Mesendoderm (in vitro differentiated cells): ENCODE measurements at regions not wholly inside any gene's neighbourhood (a gene's known extent, or its start where the extent isn't known, plus 50 kb on each side); places are given as distances from the start of the nearest gene placed in this dataset.

Experiments
- DNase-seq: peaks from one replicate; pipeline ENCODE4 v3.0.0; 2013
- H2AK5ac ChIP-seq: 2 replicates; pipeline ENCODE4 v1.6.1; 2013; ENCODE audit warnings: low read length, inconsistent platforms
- H2BK120ac ChIP-seq: 2 replicates; pipeline ENCODE4 v1.6.1; 2013; ENCODE audit warnings: low read depth, mild to moderate bottlenecking, low read length, moderate library complexity, mixed read lengths
- H2BK15ac ChIP-seq: replicated peaks from 2 replicates; pipeline ENCODE4 v1.6.1; 2013; ENCODE audit warnings: low read depth, mild to moderate bottlenecking, moderate library complexity
- H2BK5ac ChIP-seq: 2 replicates; pipeline ENCODE4 v1.6.1; 2013; ENCODE audit warnings: low read length, inconsistent platforms
- H3K18ac ChIP-seq: 2 replicates; pipeline ENCODE4 v1.6.1; 2013; ENCODE audit warnings: mild to moderate bottlenecking, low read length, mixed read lengths
- H3K23ac ChIP-seq: one replicate; pipeline ENCODE4 v1.6.1; 2013; ENCODE audit warnings: low read length
- H3K27ac ChIP-seq: 2 replicates; pipeline ENCODE4 v1.5.1; 2013; ENCODE audit warnings: low read depth, mild to moderate bottlenecking, inconsistent platforms, low read length, moderate library complexity
- H3K27me3 ChIP-seq: 2 replicates; pipeline ENCODE4 v1.6.1; 2013; ENCODE audit warnings: low read length, control low read depth, mild to moderate bottlenecking, inconsistent platforms; ENCODE audit not compliant: insufficient read depth, poor library complexity
- H3K36me3 ChIP-seq: 2 replicates; pipeline ENCODE4 v1.6.1; 2013; ENCODE audit warnings: low read length, inconsistent platforms; ENCODE audit not compliant: control insufficient read depth, insufficient read depth
- H3K4ac ChIP-seq: one replicate; pipeline ENCODE4 v1.6.1; 2013; ENCODE audit warnings: low read depth, mild to moderate bottlenecking, low read length, moderate library complexity
- H3K4me1 ChIP-seq: 2 replicates; pipeline ENCODE4 v1.6.1; 2013; ENCODE audit warnings: low read depth, low read length, inconsistent platforms; ENCODE audit not compliant: control insufficient read depth
- H3K4me2 ChIP-seq: 2 replicates; pipeline ENCODE4 v1.6.1; 2013; ENCODE audit warnings: low read length
- H3K4me3 ChIP-seq: 2 replicates; pipeline ENCODE4 v1.5.1; 2013; ENCODE audit warnings: mild to moderate bottlenecking, low read length
- H3K56ac ChIP-seq: one replicate; pipeline ENCODE4 v1.6.1; 2013; ENCODE audit warnings: low read length
- H3K79me1 ChIP-seq: 2 replicates; pipeline ENCODE4 v1.6.1; 2013; ENCODE audit warnings: low read length, inconsistent platforms
- H3K79me2 ChIP-seq: 2 replicates; pipeline ENCODE4 v1.6.1; 2013; ENCODE audit warnings: mild to moderate bottlenecking, low read length; ENCODE audit not compliant: control insufficient read depth, insufficient read depth
- H3K9ac ChIP-seq: 2 replicates; pipeline ENCODE4 v1.6.1; 2013; ENCODE audit warnings: low read length, inconsistent platforms
- H4K5ac ChIP-seq: one replicate; pipeline ENCODE4 v1.6.1; 2013; ENCODE audit warnings: low read length
- H4K8ac ChIP-seq: one replicate; pipeline ENCODE4 v1.6.1; 2013; ENCODE audit warnings: low read depth, mild to moderate bottlenecking, control low read depth, low read length, moderate library complexity
- WGBS: extraction: QIAGEN DNeasy Blood & Tissue Kit; methylation state at CpG from one replicate; pipeline ENCODE4 v1.1.7; 2013; ENCODE audit warnings: low lambda C conversion rate, missing lambda C conversion rate; ENCODE audit not compliant: insufficient coverage; ENCODE audit errors: extremely low coverage; 5-methylcytosine and 5-hydroxymethylcytosine counted together

DNA sequence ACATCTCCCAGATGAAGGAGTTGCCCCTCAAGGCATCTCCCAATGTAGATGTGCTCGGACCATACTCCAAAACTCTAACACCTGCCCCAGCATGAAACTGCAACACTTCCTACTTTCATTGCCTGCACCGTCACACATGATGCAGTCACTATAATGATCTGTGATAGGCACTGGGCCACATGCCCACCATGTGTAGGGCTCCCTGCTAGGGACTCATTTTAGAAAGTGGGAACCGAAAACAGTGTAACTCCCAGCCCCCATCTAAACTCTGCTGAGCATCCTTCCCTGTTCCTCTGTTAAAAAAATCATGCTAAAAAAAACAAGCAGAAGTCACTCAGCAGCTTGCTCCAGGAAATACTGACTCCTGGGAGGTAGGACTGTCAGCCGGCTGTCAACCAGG is 496.1 kb upstream of the RAB6C start:
- Histone ChIP-seq H4K5ac (no peak overlapping the region), H3K23ac (no peak overlapping the region), H3K4ac (no peak overlapping the region), H2BK15ac (no peak overlapping the region), H3K27me3 (no peaks in the 10 kb centered on the region), H3K18ac (no peak overlapping the region), H3K79me1 (no peaks in the 10 kb centered on the region), H2BK5ac (no peak overlapping the region), H3K4me2 (no peak overlapping the region), H2AK5ac (no peak overlapping the region), H3K4me3 (no peak overlapping the region), H3K9ac (no peak overlapping the region), H3K36me3 (no peaks in the 10 kb centered on the region), H2BK120ac (no peak overlapping the region), H3K79me2 (no peaks in the 10 kb centered on the region), H3K4me1 (peaks cover 3% of the 10 kb centered on the region), H3K27ac (no peak overlapping the region), H4K8ac (no peak overlapping the region), H3K56ac (no peak overlapping the region)
- no peak for DNase-seq
- no CpG with 5 or more reads among the region's 4 CpGs for WGBS

DNA sequence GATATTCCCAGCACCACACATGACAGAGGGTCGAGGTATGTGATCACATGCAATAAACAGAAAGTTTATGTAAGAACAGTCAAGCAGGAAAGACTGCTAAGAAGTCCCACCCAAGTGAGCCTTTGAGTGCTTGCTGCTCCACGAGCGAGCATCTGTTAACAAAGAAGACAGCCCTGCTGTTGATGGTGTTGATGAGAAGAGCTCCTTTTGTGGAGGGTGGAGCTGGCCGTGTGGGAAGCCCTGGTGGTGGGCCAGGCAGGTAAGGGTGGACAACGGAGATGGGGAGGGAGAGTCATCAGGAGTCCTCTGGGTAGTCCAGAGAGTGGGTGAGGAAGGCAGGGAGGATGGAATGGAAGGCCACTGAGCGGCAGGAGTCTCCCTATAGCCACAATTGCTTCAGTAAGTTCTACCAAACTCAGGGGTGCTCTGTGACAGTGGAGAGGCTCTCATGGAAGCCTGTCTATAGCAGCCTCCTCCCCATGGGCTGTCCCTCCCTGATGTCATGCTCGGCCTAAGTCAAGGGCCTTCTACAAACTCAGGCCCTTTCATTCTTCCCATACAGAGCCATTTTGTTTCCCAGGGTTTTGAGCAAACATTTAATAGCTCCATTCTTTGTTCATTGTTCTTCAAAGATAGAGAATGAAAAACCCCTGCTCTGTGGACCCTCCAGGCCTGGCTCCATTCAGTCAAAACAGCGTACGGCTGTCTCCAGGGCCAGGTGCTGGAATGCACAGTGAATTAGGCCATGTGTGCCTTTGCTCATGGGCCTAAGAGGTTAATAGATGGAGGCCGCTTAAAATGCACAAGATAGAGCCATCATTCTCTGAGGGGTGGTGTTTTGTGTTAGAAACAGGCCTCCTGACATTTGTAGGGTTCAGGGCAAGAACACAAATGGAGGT is 494.2 kb upstream of the RAB6C start:
- no CpG with 5 or more reads among the region's 10 CpGs for WGBS
- H3K23ac ChIP-seq: no peak overlapping the region

DNA sequence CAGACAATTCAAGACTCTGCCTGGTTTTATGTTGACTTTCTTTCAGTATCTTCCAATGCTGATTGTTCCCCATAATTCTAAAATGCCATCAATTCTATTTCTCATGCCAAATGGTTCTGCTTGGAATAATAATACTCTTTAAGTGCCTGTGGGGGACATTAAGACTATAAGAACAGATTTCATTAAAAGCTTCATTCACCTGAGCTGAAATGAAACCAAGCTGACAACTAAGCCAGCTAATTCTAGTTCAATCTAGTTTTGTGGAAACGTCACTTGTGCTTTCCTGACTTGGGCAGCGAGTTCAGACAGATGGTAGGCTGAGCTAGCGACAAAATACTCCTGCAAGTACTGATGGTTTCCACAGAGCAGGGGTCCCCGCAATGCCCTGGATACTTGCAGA is 491.1 kb upstream of the RAB6C start:
- no peaks in the 10 kb centered on the region for H3K4me1 ChIP-seq
- no peak overlapping the region for H3K4ac ChIP-seq
- no peak overlapping the region for H2BK15ac ChIP-seq
- no peak overlapping the region for H3K27ac ChIP-seq
- no peaks in the 10 kb centered on the region for H3K27me3 ChIP-seq
- H4K8ac ChIP-seq: no peak overlapping the region
- H3K23ac ChIP-seq: no peak overlapping the region
- no peak overlapping the region for H2BK5ac ChIP-seq
- no peak overlapping the region for H2BK120ac ChIP-seq
- H3K56ac ChIP-seq: no peak overlapping the region
- no peaks in the 10 kb centered on the region for H3K79me2 ChIP-seq
- no peak overlapping the region for H3K4me3 ChIP-seq
- H2AK5ac ChIP-seq: no peak overlapping the region
- H3K9ac ChIP-seq: no peak overlapping the region
- no peak overlapping the region for H4K5ac ChIP-seq
- H3K18ac ChIP-seq: no peak overlapping the region
- no peak for DNase-seq
- WGBS: no CpG with 5 or more reads among the region's 4 CpGs
- H3K36me3 ChIP-seq: no peaks in the 10 kb centered on the region
- H3K79me1 ChIP-seq: no peaks in the 10 kb centered on the region
- no peak overlapping the region for H3K4me2 ChIP-seq

More for the DNA sequence above, 494.2 kb upstream of the RAB6C start:
- no peak overlapping the region for H3K27ac ChIP-seq
- H4K8ac ChIP-seq: no peak overlapping the region
- no peak overlapping the region for H3K9ac ChIP-seq
- no peak overlapping the region for H3K4me3 ChIP-seq
- H2AK5ac ChIP-seq: no peak overlapping the region
- no peaks in the 10 kb centered on the region for H3K36me3 ChIP-seq
- H3K27me3 ChIP-seq: no peaks in the 10 kb centered on the region
- no peak overlapping the region for H2BK5ac ChIP-seq
- DNase-seq: no peak
- H3K4ac ChIP-seq: no peak overlapping the region
- no peak overlapping the region for H2BK120ac ChIP-seq
- no peaks in the 10 kb centered on the region for H3K79me1 ChIP-seq
- H3K56ac ChIP-seq: no peak overlapping the region
- H2BK15ac ChIP-seq: no peak overlapping the region
- H3K18ac ChIP-seq: no peak overlapping the region
- H4K5ac ChIP-seq: no peak overlapping the region
- H3K4me2 ChIP-seq: no peak overlapping the region
- no peaks in the 10 kb centered on the region for H3K4me1 ChIP-seq
- no peaks in the 10 kb centered on the region for H3K79me2 ChIP-seq

DNA sequence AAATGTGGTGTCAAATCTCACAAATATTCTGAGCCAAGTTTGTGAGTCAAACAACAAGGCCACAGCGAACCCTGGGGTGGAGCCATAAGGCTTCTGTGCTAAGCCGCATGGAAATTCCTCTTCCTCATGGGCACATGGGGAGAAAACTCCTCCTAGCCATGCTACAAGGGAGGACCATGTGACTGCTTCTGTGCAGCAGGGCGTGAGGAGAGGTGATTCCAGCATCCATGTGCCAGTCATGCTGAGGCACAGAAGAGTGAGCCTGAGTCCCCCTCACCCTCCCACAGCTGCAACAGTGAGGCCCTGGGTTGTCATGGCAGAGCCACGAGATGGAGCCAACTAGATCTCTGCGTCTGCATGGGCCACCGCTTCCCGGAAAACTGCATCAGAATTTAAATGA is 488.8 kb upstream of the RAB6C start:
- Histone ChIP-seq H3K27me3 (no peaks in the 10 kb centered on the region), H2AK5ac (no peak overlapping the region), H3K4me3 (no peak overlapping the region), H3K36me3 (no peaks in the 10 kb centered on the region), H3K79me2 (no peaks in the 10 kb centered on the region), H4K5ac (no peak overlapping the region), H2BK5ac (no peak overlapping the region), H3K27ac (no peak overlapping the region), H4K8ac (no peak overlapping the region), H2BK120ac (no peak overlapping the region), H3K79me1 (no peaks in the 10 kb centered on the region), H3K4ac (no peak overlapping the region), H3K4me1 (no peaks in the 10 kb centered on the region), H3K56ac (no peak overlapping the region), H3K18ac (no peak overlapping the region), H2BK15ac (no peak overlapping the region), H3K23ac (no peak overlapping the region), H3K4me2 (no peak overlapping the region), H3K9ac (no peak overlapping the region)
- no CpG with 5 or more reads among the region's 7 CpGs for WGBS
- DNase-seq: peak; percentile 6

DNA sequence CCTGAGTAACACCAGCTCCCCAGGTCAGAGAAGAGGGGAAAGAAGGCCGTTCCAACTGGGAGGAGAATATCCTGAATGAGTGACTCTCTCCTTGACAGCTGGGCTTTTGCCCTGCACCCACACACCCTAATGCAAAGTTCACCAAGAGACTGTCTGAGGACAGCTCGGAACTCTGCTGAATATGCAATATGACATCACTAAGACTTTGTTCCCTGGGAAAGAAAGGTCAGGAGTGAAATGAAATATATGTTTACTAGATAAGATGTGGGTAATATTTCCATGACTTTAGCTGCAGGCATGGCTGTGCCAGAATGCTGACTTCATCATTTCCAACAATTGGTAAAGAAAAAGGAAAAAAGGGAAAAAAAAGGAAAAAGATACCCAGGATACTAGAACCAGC is 488.2 kb upstream of the RAB6C start:
- Histone ChIP-seq H3K79me1 (no peaks in the 10 kb centered on the region), H3K4me2 (no peak overlapping the region), H4K5ac (no peak overlapping the region), H3K4me3 (no peak overlapping the region), H3K36me3 (no peaks in the 10 kb centered on the region), H2AK5ac (no peak overlapping the region), H2BK120ac (no peak overlapping the region), H3K4ac (no peak overlapping the region), H3K9ac (no peak overlapping the region), H3K18ac (no peak overlapping the region), H3K56ac (no peak overlapping the region), H4K8ac (no peak overlapping the region), H3K27me3 (no peaks in the 10 kb centered on the region), H3K4me1 (no peaks in the 10 kb centered on the region), H3K79me2 (no peaks in the 10 kb centered on the region), H2BK5ac (no peak overlapping the region), H3K23ac (no peak overlapping the region), H3K27ac (no peak overlapping the region), H2BK15ac (no peak overlapping the region)
- no CpG with 5 or more reads among the region's 2 CpGs for WGBS
- DNase-seq: no peak

DNA sequence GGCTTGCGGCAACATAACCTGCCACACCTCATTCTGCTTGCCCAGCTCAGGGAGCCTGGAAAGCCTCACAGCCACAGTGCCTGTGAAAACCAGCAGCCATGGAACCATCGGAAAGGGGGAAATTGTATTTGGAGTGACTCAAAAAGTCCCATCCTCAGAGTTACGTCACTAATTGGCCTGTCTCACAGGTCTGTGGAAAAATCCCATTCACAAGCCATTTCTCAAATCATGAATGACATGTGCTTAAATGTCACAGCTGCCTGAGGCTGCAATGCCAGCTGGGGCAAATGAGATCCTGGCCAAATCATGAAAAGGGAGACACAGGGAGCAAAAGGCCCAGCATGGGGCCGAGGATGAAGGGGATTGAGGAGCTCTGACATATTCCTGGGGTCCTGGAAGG is 486.9 kb upstream of the RAB6C start:
- no peaks in the 10 kb centered on the region for H3K79me2 ChIP-seq
- H3K4ac ChIP-seq: no peak overlapping the region
- H3K23ac ChIP-seq: no peak overlapping the region
- H3K27ac ChIP-seq: no peak overlapping the region
- H3K27me3 ChIP-seq: no peaks in the 10 kb centered on the region
- H2BK15ac ChIP-seq: no peak overlapping the region
- no peaks in the 10 kb centered on the region for H3K79me1 ChIP-seq
- no peak overlapping the region for H3K4me3 ChIP-seq
- H3K4me1 ChIP-seq: no peaks in the 10 kb centered on the region
- no CpG with 5 or more reads among the region's 4 CpGs for WGBS
- H2BK120ac ChIP-seq: no peak overlapping the region
- no peak overlapping the region for H3K4me2 ChIP-seq
- H4K5ac ChIP-seq: no peak overlapping the region
- H3K18ac ChIP-seq: no peak overlapping the region
- H2AK5ac ChIP-seq: no peak overlapping the region
- no peaks in the 10 kb centered on the region for H3K36me3 ChIP-seq
- H3K56ac ChIP-seq: no peak overlapping the region
- H2BK5ac ChIP-seq: no peak overlapping the region
- no peak overlapping the region for H4K8ac ChIP-seq
- no peak overlapping the region for H3K9ac ChIP-seq
- DNase-seq: no peak
